ENCODE measurements at regions not wholly inside any gene's neighbourhood (a gene's known extent, or its start where the extent isn't known, plus 50 kb on each side); places are given as distances from the start of the nearest gene placed in this dataset.

- no peak for DNase-seq
Measured at GRCh38 chr9:115169003-115169402, 51.0 kb upstream of the TNC start.

GRCh38 chr9:115170358-115171073 is 52.6 kb upstream of the TNC start:
- DNase-seq: no peak

GRCh38 chr9:115171921-115172388 is 54.0 kb upstream of the TNC start:
- no peak for DNase-seq

GRCh38 chr9:115182264-115182663 is 64.3 kb upstream of the TNC start:
- no peak for DNase-seq

GRCh38 chr9:115183436-115183835 is 65.5 kb upstream of the TNC start:
- DNase-seq: no peak

- DNase-seq: no peak
Measured at GRCh38 chr9:115189686-115190085, 71.7 kb upstream of the TNC start.

GRCh38 chr9:115191667-115192066 is 73.7 kb upstream of the TNC start:
- no peak for DNase-seq

GRCh38 chr9:115192280-115192679 is 74.3 kb upstream of the TNC start:
- DNase-seq: no peak

- no peak for DNase-seq
Measured at GRCh38 chr9:115192835-115193525, 75.0 kb upstream of the TNC start.

- no peak for DNase-seq
Measured at GRCh38 chr9:115193777-115194176, 75.8 kb upstream of the TNC start.

GRCh38 chr9:115194216-115194615 is 76.3 kb upstream of the TNC start:
- no peak for DNase-seq

GRCh38 chr9:115195912-115196311 is 78.0 kb upstream of the TNC start:
- DNase-seq: no peak

GRCh38 chr9:115196919-115197318 is 79.0 kb upstream of the TNC start:
- DNase-seq: no peak

GRCh38 chr9:115198001-115198400 is 80.0 kb upstream of the TNC start:
- no peak for DNase-seq

- DNase-seq: no peak
Measured at GRCh38 chr9:115200711-115201505, 83.0 kb upstream of the TNC start.

GRCh38 chr9:115202181-115202580 is 84.2 kb upstream of the TNC start:
- no peak for DNase-seq

GRCh38 chr9:115202960-115203751 is 85.2 kb upstream of the TNC start:
- no peak for DNase-seq

GRCh38 chr9:115204904-115205453 is 87.0 kb upstream of the TNC start:
- DNase-seq: peak; percentile 5

- DNase-seq: no peak
Measured at GRCh38 chr9:115207003-115207836, 89.3 kb upstream of the TNC start.

GRCh38 chr9:115208501-115208900 is 90.5 kb upstream of the TNC start:
- no peak for DNase-seq

GRCh38 chr9:115209601-115210306 is 91.8 kb upstream of the TNC start:
- DNase-seq: no peak

All from hematopoietic multipotent progenitor cell treated with erythropoietin and hydrocortisone succinate and interleukin-3 and kit ligand, for 4 days (in vitro differentiated cells).